ENCODE measurements at regions not wholly inside any gene's neighbourhood (a gene's known extent, or its start where the extent isn't known, plus 50 kb on each side); places are given as distances from the start of the nearest gene placed in this dataset.

- TF ChIP-seq CTCF (IDR thresholded peaks at IDR 0.05) (no peak), POLR2A (IDR thresholded peaks at IDR 0.05) (no peak)
These were observed 621.4 kb upstream of the DIPK2B start for GRCh38 chrX:45822124-45822523.

Measured in transverse colon (tissue), 3 donors.